ENCODE measurements at regions not wholly inside any gene's neighbourhood (a gene's known extent, or its start where the extent isn't known, plus 50 kb on each side); places are given as distances from the start of the nearest gene placed in this dataset.

- ChIA-PET POLR2A (no interaction called here), CTCF (no interaction called here)
- no peak overlapping the region for H3K4me3 ChIP-seq (ENCODE audit: low read depth, low read length)
- no peak for TF ChIP-seq CTCF (IDR thresholded peaks at IDR 0.05; ENCODE audit: insufficient read depth, low read length, missing control alignments)
- no peak for DNase-seq (ENCODE audit: low read depth, low spot score)
Measured at GRCh38 chrX:103148075-103148474, 55.1 kb upstream of the NXF3 start.
